ENCODE measurements at regions not wholly inside any gene's neighbourhood (a gene's known extent, or its start where the extent isn't known, plus 50 kb on each side); places are given as distances from the start of the nearest gene placed in this dataset.

DNA sequence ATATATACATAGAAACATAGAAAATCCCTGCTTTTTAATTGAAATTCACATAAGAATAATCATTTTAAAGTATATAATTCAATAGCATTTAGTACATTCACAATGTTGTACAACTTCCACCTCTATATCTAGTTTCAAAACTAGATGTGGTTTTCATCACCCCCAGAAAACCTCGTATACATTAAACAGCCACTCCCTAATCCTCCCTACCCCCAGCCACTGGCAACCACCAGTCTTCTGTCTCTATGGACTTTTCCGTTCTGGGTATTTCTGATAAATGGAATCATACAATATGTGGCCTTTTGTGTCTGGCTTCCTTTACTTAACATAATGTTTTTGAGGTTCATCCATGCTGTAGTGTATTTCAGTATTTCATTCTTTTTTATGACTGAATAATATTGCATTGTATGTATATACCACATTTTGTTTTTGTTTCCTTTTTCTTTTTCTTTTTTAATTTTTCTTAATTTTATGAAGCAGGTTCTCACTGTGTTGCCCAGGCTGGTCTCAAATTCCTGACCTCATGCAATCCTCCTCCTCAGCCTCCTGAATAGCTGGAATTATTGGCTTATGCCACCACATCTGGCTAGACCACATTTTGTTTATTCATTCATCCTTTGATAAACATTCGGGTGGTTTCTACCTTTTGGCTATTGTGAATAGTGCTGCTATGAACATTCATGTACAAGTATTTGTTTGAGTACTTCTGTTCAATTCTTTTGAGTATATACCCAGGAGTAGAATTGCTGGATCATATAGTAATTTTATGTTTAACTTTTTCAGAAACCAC, 50.6 kb upstream of the RNF152 start:
- Histone ChIP-seq H3K4me3 (ENCODE audit: low read depth, low read length, poor library complexity, severe bottlenecking) (no peak overlapping the region), H3K27me3 (ENCODE audit: insufficient read depth, low read length) (no peaks in the 10 kb centered on the region), H3K9ac (ENCODE audit: low read length) (no peak overlapping the region), H3K27ac (ENCODE audit: low read depth, low read length, poor library complexity, severe bottlenecking) (no peak overlapping the region), H3K4me2 (ENCODE audit: low read length) (no peak overlapping the region), H3K79me2 (ENCODE audit: insufficient read depth, low read length) (no peaks in the 10 kb centered on the region), H3F3A (ENCODE audit: insufficient read depth, low read length) (no peaks in the 10 kb centered on the region), H3K36me3 (ENCODE audit: insufficient read depth, low read length) (no peaks in the 10 kb centered on the region), H2AFZ (ENCODE audit: low read length) (no peak overlapping the region), H3K4me1 (ENCODE audit: insufficient read depth, low read length, severe bottlenecking) (no peaks in the 10 kb centered on the region), H3K9me2 (ENCODE audit: low read depth, low read length) (no peaks in the 10 kb centered on the region), H3K9me3 (ENCODE audit: low read length) (no peaks in the 10 kb centered on the region), H4K20me1 (ENCODE audit: insufficient read depth, low read length) (no peaks in the 10 kb centered on the region)
- TF ChIP-seq, protein P1, sequence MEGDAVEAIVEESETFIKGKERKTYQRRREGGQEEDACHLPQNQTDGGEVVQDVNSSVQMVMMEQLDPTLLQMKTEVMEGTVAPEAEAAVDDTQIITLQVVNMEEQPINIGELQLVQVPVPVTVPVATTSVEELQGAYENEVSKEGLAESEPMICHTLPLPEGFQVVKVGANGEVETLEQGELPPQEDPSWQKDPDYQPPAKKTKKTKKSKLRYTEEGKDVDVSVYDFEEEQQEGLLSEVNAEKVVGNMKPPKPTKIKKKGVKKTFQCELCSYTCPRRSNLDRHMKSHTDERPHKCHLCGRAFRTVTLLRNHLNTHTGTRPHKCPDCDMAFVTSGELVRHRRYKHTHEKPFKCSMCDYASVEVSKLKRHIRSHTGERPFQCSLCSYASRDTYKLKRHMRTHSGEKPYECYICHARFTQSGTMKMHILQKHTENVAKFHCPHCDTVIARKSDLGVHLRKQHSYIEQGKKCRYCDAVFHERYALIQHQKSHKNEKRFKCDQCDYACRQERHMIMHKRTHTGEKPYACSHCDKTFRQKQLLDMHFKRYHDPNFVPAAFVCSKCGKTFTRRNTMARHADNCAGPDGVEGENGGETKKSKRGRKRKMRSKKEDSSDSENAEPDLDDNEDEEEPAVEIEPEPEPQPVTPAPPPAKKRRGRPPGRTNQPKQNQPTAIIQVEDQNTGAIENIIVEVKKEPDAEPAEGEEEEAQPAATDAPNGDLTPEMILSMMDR (IDR thresholded peaks at IDR 0.05; ENCODE audit: low read length) = no peak
- no peak for TF ChIP-seq EZH2 (IDR thresholded peaks at IDR 0.05; ENCODE audit: borderline replicate concordance, low read length)

All from OCI-LY1 (cell line).